ENCODE measurements at regions not wholly inside any gene's neighbourhood (a gene's known extent, or its start where the extent isn't known, plus 50 kb on each side); places are given as distances from the start of the nearest gene placed in this dataset.

DNA sequence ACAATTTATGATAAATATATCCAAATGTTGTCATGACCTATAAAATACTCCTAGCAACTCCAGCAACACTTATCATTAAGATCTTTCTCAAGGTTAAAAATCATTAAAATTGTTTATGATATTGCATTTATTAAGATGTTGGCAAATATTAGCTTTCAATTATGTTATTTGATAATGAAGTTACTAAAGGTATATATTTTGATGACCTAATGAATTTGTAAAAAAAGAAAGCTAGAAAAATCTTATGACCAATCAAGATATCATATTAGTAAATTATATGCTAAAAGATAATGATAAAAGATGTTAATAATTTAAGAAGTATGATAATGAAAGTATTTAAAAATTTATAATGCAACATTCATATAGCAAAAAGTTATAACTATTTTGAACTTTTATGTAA, 66.3 kb upstream of the RAB18 start:
- intact Hi-C loops (cut with DNase I; ENCODE audit: low total_unique reads): no loop called here
- no peak overlapping the region for H3K4me3 ChIP-seq
- H3K9me3 ChIP-seq: no peaks in the 10 kb centered on the region
- DNase-seq (ENCODE audit: low spot score in 2 of 2): no peak
- no peaks in the 10 kb centered on the region for H3K4me1 ChIP-seq
- TF ChIP-seq POLR2AphosphoS5 (IDR thresholded peaks at IDR 0.05) (no peak), CTCF (IDR thresholded peaks at IDR 0.05) (no peak), POLR2A (IDR thresholded peaks at IDR 0.05) (no peak)
- H3K27ac ChIP-seq: no peak overlapping the region
- H3K27me3 ChIP-seq: no peaks in the 10 kb centered on the region
- no peaks in the 10 kb centered on the region for H3K36me3 ChIP-seq

DNA sequence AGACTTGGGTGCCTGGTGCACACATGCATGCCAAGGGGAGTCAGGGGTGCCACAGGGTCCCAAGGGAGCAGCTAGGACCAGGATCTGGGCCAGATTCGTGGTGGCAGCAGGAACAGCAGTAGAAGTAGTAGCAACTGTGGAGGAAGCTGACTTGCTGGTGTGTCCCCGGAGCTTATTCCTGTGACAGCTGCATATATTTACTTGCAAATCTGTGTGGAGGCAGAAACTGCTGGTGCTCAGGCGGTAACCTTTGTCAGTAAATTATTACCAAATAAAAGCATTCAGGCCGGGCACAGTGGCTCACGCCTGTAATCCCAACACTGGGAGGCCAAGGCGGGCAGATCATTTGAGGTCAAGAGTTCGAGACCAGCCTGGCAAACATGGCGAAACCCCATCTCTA, 67.4 kb upstream of the RAB18 start:
- intact Hi-C loops (cut with DNase I; ENCODE audit: low total_unique reads): no loop called here
- Histone ChIP-seq H3K27ac (no peak overlapping the region), H3K27me3 (no peaks in the 10 kb centered on the region), H3K4me1 (no peaks in the 10 kb centered on the region), H3K9me3 (no peaks in the 10 kb centered on the region), H3K4me3 (no peak overlapping the region), H3K36me3 (no peaks in the 10 kb centered on the region)
- no peak for DNase-seq (ENCODE audit: low spot score in 2 of 2)
- TF ChIP-seq POLR2A (IDR thresholded peaks at IDR 0.05) (no peak), CTCF (IDR thresholded peaks at IDR 0.05) (no peak), POLR2AphosphoS5 (IDR thresholded peaks at IDR 0.05) (no peak)

GRCh38 chr10:27433976-27434375, 70.1 kb upstream of the RAB18 start:
- TF ChIP-seq CTCF (IDR thresholded peaks at IDR 0.05): no peak
- no peak for TF ChIP-seq POLR2A (IDR thresholded peaks at IDR 0.05)
- TF ChIP-seq POLR2AphosphoS5 (IDR thresholded peaks at IDR 0.05): no peak
- no peaks in the 10 kb centered on the region for H3K4me1 ChIP-seq
- intact Hi-C loops (cut with DNase I; ENCODE audit: low total_unique reads): no loop called here
- H3K27me3 ChIP-seq: no peaks in the 10 kb centered on the region
- no peaks in the 10 kb centered on the region for H3K9me3 ChIP-seq
- no peak overlapping the region for H3K27ac ChIP-seq
- DNase-seq (ENCODE audit: low spot score in 2 of 2): no peak
- no peaks in the 10 kb centered on the region for H3K36me3 ChIP-seq
- no peak overlapping the region for H3K4me3 ChIP-seq

- Histone ChIP-seq H3K4me3 (no peak overlapping the region), H3K27ac (no peak overlapping the region), H3K4me1 (no peaks in the 10 kb centered on the region), H3K27me3 (no peaks in the 10 kb centered on the region), H3K9me3 (peaks cover 0 to 5% of the 10 kb centered on the region in 2 donors), H3K36me3 (no peaks in the 10 kb centered on the region)
- TF ChIP-seq POLR2AphosphoS5 (IDR thresholded peaks at IDR 0.05) (no peak), POLR2A (IDR thresholded peaks at IDR 0.05) (no peak), CTCF (IDR thresholded peaks at IDR 0.05) (no peak)
- intact Hi-C loops (cut with DNase I; ENCODE audit: low total_unique reads): no loop called here
- DNase-seq (ENCODE audit: low spot score in 2 of 2): no peak
Observed at GRCh38 chr10:27426948-27427467, 77.1 kb upstream of the RAB18 start.

DNA sequence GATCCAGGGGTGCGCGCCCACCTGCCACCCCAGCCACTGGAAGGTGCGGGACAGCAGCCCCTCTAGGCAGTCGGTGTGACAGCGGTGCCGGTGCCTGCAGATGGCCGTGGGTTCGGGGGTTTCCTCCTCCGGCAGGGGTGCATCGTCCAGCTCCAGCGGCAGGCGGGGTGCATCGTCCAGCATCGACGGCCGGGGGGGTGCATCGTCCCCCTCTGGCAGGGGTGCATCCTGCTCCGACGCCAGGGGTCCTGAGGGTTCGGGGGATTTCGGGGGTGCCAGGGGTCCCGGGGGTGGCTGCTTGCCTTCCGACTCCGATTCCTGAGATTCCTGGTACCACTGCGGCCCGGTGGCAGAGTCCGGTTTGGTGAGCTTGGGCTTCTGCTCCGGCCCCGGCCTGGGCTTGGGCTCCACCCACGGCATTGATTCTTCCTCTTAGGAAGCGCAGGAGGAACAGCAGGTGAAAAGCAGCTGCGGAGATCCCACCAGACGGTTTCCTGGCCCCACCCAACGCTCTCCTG, 90.2 kb upstream of the RAB18 start:
- H3K27me3 ChIP-seq: peaks cover 0 to 10% of the 10 kb centered on the region in 2 donors
- no peak for DNase-seq (ENCODE audit: low spot score in 2 of 2)
- no peak overlapping the region for H3K27ac ChIP-seq
- H3K4me3 ChIP-seq: no peak overlapping the region
- H3K36me3 ChIP-seq: no peaks in the 10 kb centered on the region
- TF ChIP-seq POLR2AphosphoS5 (IDR thresholded peaks at IDR 0.05): no peak
- TF ChIP-seq POLR2A (IDR thresholded peaks at IDR 0.05): no peak
- peaks cover 0 to 12% of the 10 kb centered on the region in 2 donors for H3K9me3 ChIP-seq
- intact Hi-C loops (cut with DNase I; ENCODE audit: low total_unique reads): no loop called here
- no peaks in the 10 kb centered on the region for H3K4me1 ChIP-seq
